ENCODE measurements at regions not wholly inside any gene's neighbourhood (a gene's known extent, or its start where the extent isn't known, plus 50 kb on each side); places are given as distances from the start of the nearest gene placed in this dataset.

GRCh38 chr6:100084316-100084990 is 90.4 kb upstream of the MCHR2 start:
- peak; percentile 81 for DNase-seq

GRCh38 chr6:100078509-100078908 is 84.5 kb upstream of the MCHR2 start:
- peak; percentile 55 for DNase-seq

GRCh38 chr6:100065348-100065747 is 71.3 kb upstream of the MCHR2 start:
- no peak for DNase-seq

- DNase-seq, result no peak
Measured at GRCh38 chr6:100062621-100063020, 68.6 kb upstream of the MCHR2 start.

- peak; percentile 43 for DNase-seq
Measured at GRCh38 chr6:100057941-100058340, 63.9 kb upstream of the MCHR2 start.

- DNase-seq, result no peak
Measured at GRCh38 chr6:100050550-100050949, 56.5 kb upstream of the MCHR2 start.

- DNase-seq, result peak; percentile 9
Measured at GRCh38 chr6:100043961-100044360, 49.9 kb upstream of the MCHR2 start.

All from EL (cell line).